Retinal pigment epithelial cell (primary cell): ENCODE measurements at regions not wholly inside any gene's neighbourhood (a gene's known extent, or its start where the extent isn't known, plus 50 kb on each side); places are given as distances from the start of the nearest gene placed in this dataset.
A peak's percentile ranks its signal among the peaks of the same experiment; 100 is the strongest.

ENCODE experiments used
- DNase-seq: peaks from one replicate; pipeline ENCODE4 v3.0.0-alpha.2; 2010; ENCODE audit warnings: low read depth
- H3K4me3 ChIP-seq: 2 replicates; pipeline ENCODE4 v1.5.1; 2011; ENCODE audit warnings: mild to moderate bottlenecking, low read length, control low read depth, moderate library complexity
- CTCF ChIP-seq: conservative IDR thresholded peaks from 2 replicates; pipeline ENCODE4 v1.5.1; 2011; ENCODE audit warnings: low read depth, low read length, control low read depth, inconsistent platforms

GRCh38 chr3:104669083-104669482, 697.6 kb upstream of the ALCAM start:
- no peak for DNase-seq
- H3K4me3 ChIP-seq: no peak overlapping the region
- no peak for TF ChIP-seq CTCF

GRCh38 chr3:104672331-104672730, 694.4 kb upstream of the ALCAM start:
- no peak for TF ChIP-seq CTCF
- H3K4me3 ChIP-seq: no peak overlapping the region

DNA sequence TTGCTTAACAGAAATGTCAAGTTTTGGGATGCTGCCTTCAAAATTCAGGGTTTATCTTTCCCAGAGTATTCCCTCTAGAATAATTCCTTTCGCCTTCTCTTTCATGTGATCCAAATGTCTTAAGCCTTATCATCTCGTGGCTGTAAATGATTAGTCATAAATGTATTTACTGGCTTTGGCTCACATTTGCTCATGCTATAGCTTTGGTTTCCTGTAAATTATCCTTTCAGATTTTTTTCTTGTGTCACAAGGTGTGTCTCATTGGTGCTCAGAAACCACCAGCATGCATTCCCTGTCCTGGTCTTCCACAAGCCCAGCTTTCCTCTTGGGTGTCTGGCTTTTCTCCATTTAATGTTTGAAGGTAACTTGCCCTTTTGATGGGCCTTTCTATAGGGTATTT, 692.7 kb upstream of the ALCAM start:
- no peak overlapping the region for H3K4me3 ChIP-seq
- no peak for TF ChIP-seq CTCF
- peak; percentile 33 for DNase-seq

More at GRCh38 chr3:104672331-104672730, 694.4 kb upstream of the ALCAM start:
- DNase-seq: no peak

GRCh38 chr3:104676241-104676640, 690.5 kb upstream of the ALCAM start:
- no peak for TF ChIP-seq CTCF
- no peak overlapping the region for H3K4me3 ChIP-seq
- peak; percentile 7 for DNase-seq

DNA sequence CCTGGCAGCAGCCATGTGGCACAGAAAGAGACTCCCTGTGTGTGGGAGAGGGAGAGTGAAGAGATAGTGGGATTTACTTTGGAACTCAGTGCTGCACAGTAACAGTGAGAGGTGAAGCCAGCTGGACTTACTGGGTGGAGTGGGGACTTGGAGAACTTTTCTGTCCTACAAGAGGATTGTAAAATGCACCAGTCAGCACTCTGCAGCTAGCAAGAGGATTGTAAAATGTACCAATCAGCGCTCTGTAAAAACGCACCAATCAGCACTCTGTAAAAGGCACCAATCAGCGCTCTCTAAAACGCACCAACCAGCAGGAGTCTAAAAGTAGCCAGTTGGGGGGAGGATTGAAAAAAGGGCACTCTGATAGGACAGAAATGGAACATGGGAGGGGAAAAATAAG, 688.8 kb upstream of the ALCAM start:
- H3K4me3 ChIP-seq: no peak overlapping the region

DNA sequence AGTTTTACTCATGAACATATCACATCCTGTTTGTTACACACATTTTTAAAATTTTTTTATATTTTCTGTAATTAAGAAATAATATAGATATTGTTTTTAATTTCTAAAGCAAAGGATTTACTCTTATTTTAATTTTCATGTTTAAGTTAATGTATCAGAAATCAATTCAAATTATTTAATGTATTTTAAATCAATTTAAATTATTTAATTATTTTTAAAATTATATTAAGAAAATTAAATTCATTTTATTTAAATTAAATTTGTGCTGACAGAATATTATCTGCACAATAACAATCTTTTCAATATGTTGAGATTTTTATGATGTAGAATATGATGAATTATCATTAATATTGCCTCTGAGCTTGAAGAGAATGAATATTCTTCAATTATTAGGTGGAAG, 681.2 kb upstream of the ALCAM start:
- no peak overlapping the region for H3K4me3 ChIP-seq
- DNase-seq: no peak
- no peak for TF ChIP-seq CTCF

More for the DNA sequence above, 688.8 kb upstream of the ALCAM start:
- DNase-seq: no peak
- TF ChIP-seq CTCF: no peak

DNA sequence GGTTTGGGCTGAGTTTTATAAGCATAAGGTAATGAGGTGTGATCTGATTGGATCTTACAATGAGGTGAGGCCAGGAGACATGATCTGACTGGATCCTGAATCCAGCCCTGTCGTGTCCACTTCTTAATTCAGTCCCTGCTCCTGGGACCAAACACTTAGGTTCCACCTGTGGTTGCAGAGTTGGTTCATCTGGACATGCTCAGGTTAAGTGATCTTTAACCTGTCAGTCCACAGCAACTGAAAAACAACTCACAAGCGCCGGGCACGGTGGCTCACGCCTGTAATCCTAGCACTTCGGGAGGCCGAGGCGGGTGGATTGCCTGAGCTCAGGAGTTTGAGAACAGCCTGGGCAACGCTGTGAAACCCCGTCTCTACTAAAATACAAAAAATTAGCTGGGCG, 679.3 kb upstream of the ALCAM start:
- no peak for TF ChIP-seq CTCF

More for the DNA sequence above, 679.3 kb upstream of the ALCAM start:
- no peak overlapping the region for H3K4me3 ChIP-seq
- DNase-seq: no peak
